ENCODE measurements at regions not wholly inside any gene's neighbourhood (a gene's known extent, or its start where the extent isn't known, plus 50 kb on each side); places are given as distances from the start of the nearest gene placed in this dataset.

GRCh38 chr4:137934046-137934445 is 308.1 kb downstream of the SLC7A11 start:
- TF ChIP-seq, protein P1, sequence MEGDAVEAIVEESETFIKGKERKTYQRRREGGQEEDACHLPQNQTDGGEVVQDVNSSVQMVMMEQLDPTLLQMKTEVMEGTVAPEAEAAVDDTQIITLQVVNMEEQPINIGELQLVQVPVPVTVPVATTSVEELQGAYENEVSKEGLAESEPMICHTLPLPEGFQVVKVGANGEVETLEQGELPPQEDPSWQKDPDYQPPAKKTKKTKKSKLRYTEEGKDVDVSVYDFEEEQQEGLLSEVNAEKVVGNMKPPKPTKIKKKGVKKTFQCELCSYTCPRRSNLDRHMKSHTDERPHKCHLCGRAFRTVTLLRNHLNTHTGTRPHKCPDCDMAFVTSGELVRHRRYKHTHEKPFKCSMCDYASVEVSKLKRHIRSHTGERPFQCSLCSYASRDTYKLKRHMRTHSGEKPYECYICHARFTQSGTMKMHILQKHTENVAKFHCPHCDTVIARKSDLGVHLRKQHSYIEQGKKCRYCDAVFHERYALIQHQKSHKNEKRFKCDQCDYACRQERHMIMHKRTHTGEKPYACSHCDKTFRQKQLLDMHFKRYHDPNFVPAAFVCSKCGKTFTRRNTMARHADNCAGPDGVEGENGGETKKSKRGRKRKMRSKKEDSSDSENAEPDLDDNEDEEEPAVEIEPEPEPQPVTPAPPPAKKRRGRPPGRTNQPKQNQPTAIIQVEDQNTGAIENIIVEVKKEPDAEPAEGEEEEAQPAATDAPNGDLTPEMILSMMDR (IDR thresholded peaks at IDR 0.05; ENCODE audit: insufficient read depth, low read depth, low read length), result no peak
- DNase-seq (ENCODE audit: low read depth), result no peak

GRCh38 chr4:137927972-137928371 is 314.2 kb downstream of the SLC7A11 start:
- H3K4me3 ChIP-seq (ENCODE audit: low read depth, low read length), result no peak overlapping the region
- no peak for DNase-seq (ENCODE audit: low read depth)
- TF ChIP-seq, protein P1 (IDR thresholded peaks at IDR 0.05; ENCODE audit: insufficient read depth, low read depth, low read length), result no peak

More at GRCh38 chr4:137934046-137934445, 308.1 kb downstream of the SLC7A11 start:
- no peak overlapping the region for H3K4me3 ChIP-seq (ENCODE audit: low read depth, low read length)

DNA sequence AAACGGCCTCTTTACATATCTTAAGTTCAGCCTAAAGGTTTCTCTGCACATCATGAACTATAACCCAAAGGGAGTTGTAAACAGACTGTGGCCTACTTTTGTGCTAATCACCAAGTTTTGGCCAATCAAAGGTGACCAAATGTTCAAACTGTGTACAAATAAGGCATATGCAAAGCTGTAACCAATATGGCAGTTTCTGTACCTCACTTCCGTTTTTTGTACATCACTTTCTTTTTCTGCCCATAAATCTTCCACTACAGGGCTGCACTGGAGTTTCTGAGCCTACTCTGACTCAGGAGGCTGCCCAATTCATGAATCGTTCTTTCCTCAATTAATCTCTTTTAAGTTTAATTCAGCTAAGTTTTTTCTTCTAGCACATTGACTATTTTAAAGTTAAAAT is 318.7 kb downstream of the SLC7A11 start:
- DNase-seq (ENCODE audit: low read depth), result no peak
- TF ChIP-seq, protein P1 (IDR thresholded peaks at IDR 0.05; ENCODE audit: insufficient read depth, low read depth, low read length), result no peak

GRCh38 chr4:137922721-137923120 is 319.4 kb downstream of the SLC7A11 start:
- no peak for DNase-seq (ENCODE audit: low read depth)
- TF ChIP-seq, protein P1 (IDR thresholded peaks at IDR 0.05; ENCODE audit: insufficient read depth, low read depth, low read length), result no peak
- no peak overlapping the region for H3K4me3 ChIP-seq (ENCODE audit: low read depth, low read length)

More for the DNA sequence above, 318.7 kb downstream of the SLC7A11 start:
- H3K4me3 ChIP-seq (ENCODE audit: low read depth, low read length), result no peak overlapping the region

GRCh38 chr4:137909529-137910309 is 332.4 kb downstream of the SLC7A11 start:
- no peak for DNase-seq (ENCODE audit: low read depth)
- TF ChIP-seq, protein P1 (IDR thresholded peaks at IDR 0.05; ENCODE audit: insufficient read depth, low read depth, low read length), result no peak
- H3K4me3 ChIP-seq (ENCODE audit: low read depth, low read length), result no peak overlapping the region

DNA sequence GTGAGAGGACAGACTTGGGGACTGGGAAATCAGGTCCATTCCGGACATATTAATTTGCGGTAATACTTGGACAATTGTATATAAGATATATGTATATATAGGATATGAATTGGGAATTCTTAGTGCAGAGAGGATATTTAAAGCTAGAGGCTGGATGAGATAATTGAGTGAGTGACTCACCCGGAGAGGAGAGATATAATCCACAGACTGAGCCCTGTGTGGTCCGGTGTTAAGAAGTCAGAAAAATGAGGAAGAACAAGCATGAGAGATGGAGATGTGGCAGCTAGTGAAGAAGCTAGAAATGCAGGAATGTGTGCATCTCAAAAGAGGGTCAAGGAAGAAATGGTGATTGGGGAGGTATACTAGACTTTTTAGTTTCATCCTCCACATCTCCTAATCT is 336.2 kb downstream of the SLC7A11 start:
- TF ChIP-seq, protein P1 (IDR thresholded peaks at IDR 0.05; ENCODE audit: insufficient read depth, low read depth, low read length), result no peak
- H3K4me3 ChIP-seq (ENCODE audit: low read depth, low read length), result no peak overlapping the region
- no peak for DNase-seq (ENCODE audit: low read depth)

Measured in fibroblast of villous mesenchyme (primary cell).